Lower leg skin (tissue), 4 donors: ENCODE measurements at regions not wholly inside any gene's neighbourhood (a gene's known extent, or its start where the extent isn't known, plus 50 kb on each side); places are given as distances from the start of the nearest gene placed in this dataset.

Source experiments
- DNase-seq, 2 donors: peaks; one replicate each; pipeline ENCODE4 v3.0.0-alpha.2; 2019; ENCODE audit warnings: low spot score in 2 of 2
- H3K4me3 ChIP-seq: fragments of 200-600 bp; sonication (generic); 2 replicates; pipeline ENCODE4 v1.5.1; 2017; ENCODE audit warnings: mild to moderate bottlenecking, low read depth; ENCODE audit not compliant: poor library complexity, severe bottlenecking
- POLR2A ChIP-seq, 2 donors: fragments of 450-650 bp; IDR thresholded peaks; one replicate each; pipeline ENCODE4 v1.6.1; 2016 to 2017; ENCODE audit warnings: antibody characterized with exemption in 2 of 2, mild to moderate bottlenecking in 1 of 2, moderate library complexity in 1 of 2
- WGBS, 2 donors: methylation state at CpG; one replicate each; pipeline ENCODE4 v1.1.5; 2018; 5-methylcytosine and 5-hydroxymethylcytosine counted together
- intact Hi-C: fragments of 100-400 bp; cut with DNase I; formaldehyde crosslinking; loops from one replicate; pipeline ENCODE4 v1.15.0; 2023; ENCODE audit warnings: low total_unique reads
- TF ChIP-seq, protein P1 (sequence below), 3 donors: fragments of 450-650 bp; IDR thresholded peaks; one replicate each; pipeline ENCODE4 v1.5.1; 2016; ENCODE audit warnings: antibody characterized with exemption in 3 of 3, mild to moderate bottlenecking in 3 of 3, moderate library complexity in 2 of 3

DNA sequence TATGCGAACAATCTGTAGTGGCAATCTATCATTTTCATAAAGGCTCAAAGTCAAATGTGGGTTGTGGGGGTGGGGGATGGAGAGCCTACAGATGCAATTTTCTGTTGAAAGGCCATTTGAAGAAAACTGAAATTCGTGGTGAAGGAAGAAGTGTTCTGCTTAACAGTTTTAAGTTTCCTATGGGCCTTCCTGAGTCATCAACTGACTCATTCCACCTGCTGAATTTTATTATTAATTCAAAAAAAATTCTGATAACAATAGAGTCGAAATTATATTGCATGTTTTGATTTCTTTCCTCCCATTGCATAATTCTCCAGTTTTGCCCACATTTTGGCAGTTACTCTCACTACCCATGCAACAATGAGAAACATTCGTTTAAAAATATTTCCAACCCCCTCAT lies 622.3 kb upstream of the ARID1B start:
- DNase-seq, result no peak
- no peak for TF ChIP-seq POLR2A (IDR thresholded peaks at IDR 0.05)
- TF ChIP-seq, protein P1, sequence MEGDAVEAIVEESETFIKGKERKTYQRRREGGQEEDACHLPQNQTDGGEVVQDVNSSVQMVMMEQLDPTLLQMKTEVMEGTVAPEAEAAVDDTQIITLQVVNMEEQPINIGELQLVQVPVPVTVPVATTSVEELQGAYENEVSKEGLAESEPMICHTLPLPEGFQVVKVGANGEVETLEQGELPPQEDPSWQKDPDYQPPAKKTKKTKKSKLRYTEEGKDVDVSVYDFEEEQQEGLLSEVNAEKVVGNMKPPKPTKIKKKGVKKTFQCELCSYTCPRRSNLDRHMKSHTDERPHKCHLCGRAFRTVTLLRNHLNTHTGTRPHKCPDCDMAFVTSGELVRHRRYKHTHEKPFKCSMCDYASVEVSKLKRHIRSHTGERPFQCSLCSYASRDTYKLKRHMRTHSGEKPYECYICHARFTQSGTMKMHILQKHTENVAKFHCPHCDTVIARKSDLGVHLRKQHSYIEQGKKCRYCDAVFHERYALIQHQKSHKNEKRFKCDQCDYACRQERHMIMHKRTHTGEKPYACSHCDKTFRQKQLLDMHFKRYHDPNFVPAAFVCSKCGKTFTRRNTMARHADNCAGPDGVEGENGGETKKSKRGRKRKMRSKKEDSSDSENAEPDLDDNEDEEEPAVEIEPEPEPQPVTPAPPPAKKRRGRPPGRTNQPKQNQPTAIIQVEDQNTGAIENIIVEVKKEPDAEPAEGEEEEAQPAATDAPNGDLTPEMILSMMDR (IDR thresholded peaks at IDR 0.05), result no peak
- WGBS, 2 donors, result 30 to 31% methylated on average over 4 of the region's 4 CpGs
- H3K4me3 ChIP-seq, result no peak overlapping the region
- intact Hi-C loops, result no loop called here

DNA sequence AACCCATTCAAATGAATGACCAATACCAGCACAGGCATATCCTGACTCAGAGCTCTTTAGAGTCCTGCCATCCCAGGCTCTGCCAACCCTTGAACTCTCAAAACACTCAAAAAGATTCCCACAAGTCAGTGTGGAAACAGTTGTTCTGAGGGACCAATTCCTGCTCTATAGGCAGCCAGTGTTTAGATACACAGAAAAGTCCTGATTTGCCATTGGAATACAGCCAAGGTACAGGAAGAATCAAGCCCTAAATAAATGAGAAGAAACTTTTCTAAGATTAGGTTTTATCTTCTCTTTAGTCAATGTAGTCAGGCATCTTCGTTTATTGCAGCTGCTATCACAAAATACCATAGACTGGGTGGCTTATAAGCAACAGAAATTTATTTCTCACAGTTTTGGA lies 626.8 kb upstream of the ARID1B start:
- intact Hi-C loops, result no loop called here
- WGBS, 2 donors, result 61 to 73% methylated on average over 1 of the region's 1 CpG
- H3K4me3 ChIP-seq, result no peak overlapping the region
- no peak for DNase-seq
- TF ChIP-seq, protein P1 (IDR thresholded peaks at IDR 0.05), result no peak
- no peak for TF ChIP-seq POLR2A (IDR thresholded peaks at IDR 0.05)

DNA sequence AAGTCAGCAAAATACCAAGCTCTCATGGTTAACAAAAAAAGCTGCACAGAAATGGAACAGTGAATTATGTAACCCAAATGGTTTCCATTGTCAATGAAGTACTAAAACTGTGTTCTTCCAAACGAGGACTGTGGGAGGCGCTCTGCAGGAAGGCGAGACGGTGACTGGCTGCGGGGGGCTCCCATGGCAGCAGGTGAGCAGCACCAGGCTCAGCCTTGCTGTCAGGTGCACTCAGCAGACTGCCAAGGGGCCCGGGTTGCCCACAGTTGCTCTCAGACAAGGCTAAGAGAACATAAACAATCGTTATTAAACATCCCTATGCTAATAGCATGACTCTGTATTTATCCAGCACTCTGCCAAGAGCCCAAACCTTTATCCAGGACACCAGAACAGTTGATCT lies 630.3 kb upstream of the ARID1B start:
- TF ChIP-seq, protein P1 (IDR thresholded peaks at IDR 0.05), result no peak
- TF ChIP-seq POLR2A (IDR thresholded peaks at IDR 0.05), result no peak
- no peak overlapping the region for H3K4me3 ChIP-seq
- no peak for DNase-seq
- WGBS, 2 donors, result 76 to 81% methylated on average over 7 of the region's 7 CpGs
- intact Hi-C loops, result no loop called here

DNA sequence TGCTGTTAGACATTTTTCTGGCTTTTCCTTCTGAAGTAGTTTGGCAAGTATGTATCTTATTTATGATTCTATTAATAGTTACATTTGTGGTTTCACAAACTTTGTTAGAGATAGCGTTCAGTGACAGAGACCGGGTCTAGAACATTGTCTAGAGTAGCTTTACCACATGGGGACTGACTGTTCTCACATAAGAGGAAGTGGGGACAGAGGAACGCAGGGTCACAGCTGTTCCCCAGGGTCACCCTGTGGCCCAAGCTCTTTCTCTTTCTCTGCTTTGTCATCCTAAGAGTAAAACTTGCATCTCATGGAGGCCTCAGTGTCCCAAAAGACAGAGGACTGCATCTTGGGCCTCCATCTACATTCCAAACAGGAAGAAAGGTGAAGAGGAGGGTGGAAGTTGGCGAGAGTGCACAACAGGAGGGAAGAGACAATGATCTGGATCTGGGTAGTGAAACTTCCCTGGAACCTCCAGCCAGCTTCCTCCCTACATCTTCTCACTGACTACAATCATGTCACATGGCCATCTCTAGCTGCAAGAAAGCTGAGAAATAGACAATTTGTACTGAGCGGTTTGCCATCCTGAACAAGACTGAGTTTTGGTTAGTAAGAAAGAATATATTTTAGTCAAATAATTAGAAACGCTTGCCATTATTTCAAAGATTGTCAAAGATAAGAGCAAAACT lies 645.8 kb upstream of the ARID1B start:
- intact Hi-C loops, result no loop called here
- DNase-seq, result no peak
- TF ChIP-seq, protein P1 (IDR thresholded peaks at IDR 0.05), result no peak
- TF ChIP-seq POLR2A (IDR thresholded peaks at IDR 0.05), result no peak
- no peak overlapping the region for H3K4me3 ChIP-seq
- 62 to 71% methylated on average over 6 of the region's 6 CpGs for WGBS, 2 donors

DNA sequence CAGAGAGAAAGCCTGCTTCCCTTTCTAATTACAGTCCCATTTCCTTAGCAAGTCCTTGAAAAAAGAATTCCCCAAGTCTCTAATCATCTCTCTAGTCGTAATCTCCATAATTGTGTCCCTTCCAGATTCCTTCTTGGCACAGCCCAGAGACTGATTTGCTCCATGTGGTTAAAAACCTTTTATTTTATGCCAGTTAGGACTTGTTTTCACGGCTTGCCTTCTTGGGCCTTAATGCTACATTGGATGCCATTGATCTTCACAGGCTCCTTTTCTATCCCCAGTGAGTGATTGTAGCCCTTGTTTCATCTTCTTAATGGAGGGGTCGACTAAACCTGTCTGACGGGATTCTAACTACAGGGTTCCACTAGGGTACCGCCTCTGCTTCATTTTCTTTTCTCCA lies 650.6 kb upstream of the ARID1B start:
- 27 to 31% methylated on average over 5 of the region's 5 CpGs for WGBS, 2 donors
- no peak for DNase-seq

More for the DNA sequence above, 650.6 kb upstream of the ARID1B start:
- H3K4me3 ChIP-seq, result no peak overlapping the region
- TF ChIP-seq POLR2A (IDR thresholded peaks at IDR 0.05), result no peak
- TF ChIP-seq, protein P1 (IDR thresholded peaks at IDR 0.05), result no peak
- intact Hi-C loops, result no loop called here
